OCI-LY3 (cell line): ENCODE measurements at regions not wholly inside any gene's neighbourhood (a gene's known extent, or its start where the extent isn't known, plus 50 kb on each side); places are given as distances from the start of the nearest gene placed in this dataset.

Experiments used
- H2AFZ ChIP-seq: fragments of 200-600, 300-600 bp; shearing (Covaris generic); 2 replicates; pipeline ENCODE4 v1.6.0; 2014; ENCODE audit warnings: antibody characterized with exemption, low read depth, low read length
- H3K27ac ChIP-seq: fragments of 200-600, 300-600 bp; sonication (generic); 2 replicates; pipeline ENCODE4 v1.5.1; 2014; ENCODE audit warnings: mild to moderate bottlenecking, low read length, moderate library complexity, mixed read lengths
- H3K27me3 ChIP-seq: fragments of 200-600, 300-600 bp; sonication (generic); 2 replicates; pipeline ENCODE4 v1.6.1; 2014; ENCODE audit warnings: low read depth, low read length, mixed read lengths
- H3K36me3 ChIP-seq: fragments of 200-600, 300-600 bp; sonication (generic); replicated peaks from 2 replicates; pipeline ENCODE3; 2014; ENCODE audit warnings: low read depth, low read length, mixed read lengths
- H3K4me1 ChIP-seq: fragments of 300-600, 200-600 bp; sonication (generic); 2 replicates; pipeline ENCODE4 v1.6.1; 2014; ENCODE audit warnings: low read length, mixed read lengths
- H3K4me2 ChIP-seq: fragments of 200-600, 300-600 bp; sonication (generic); 2 replicates; pipeline ENCODE4 v1.6.1; 2014; ENCODE audit warnings: low read length, mixed read lengths
- H3K4me3 ChIP-seq: fragments of 300-600, 200-600 bp; sonication (generic); 2 replicates; pipeline ENCODE4 v1.5.1; 2014; ENCODE audit warnings: antibody characterized with exemption, mild to moderate bottlenecking, low read length, moderate library complexity
- H3K79me2 ChIP-seq: fragments of 300-600, 200-600 bp; shearing (Covaris generic); 2 replicates; pipeline ENCODE4 v1.6.1; 2014; ENCODE audit warnings: mild to moderate bottlenecking, low read length, mixed read lengths
- H3K9ac ChIP-seq: fragments of 300-600, 200-600 bp; shearing (Covaris generic); 2 replicates; pipeline ENCODE4 v1.6.0; 2014; ENCODE audit warnings: mild to moderate bottlenecking, low read length, moderate library complexity
- H3K9me3 ChIP-seq: fragments of 200-600, 300-600 bp; shearing (Covaris generic); 2 replicates; pipeline ENCODE4 v1.6.1; 2014; ENCODE audit warnings: low read length, mixed read lengths; ENCODE audit not compliant: insufficient read depth
- H4K20me1 ChIP-seq: fragments of 200-600, 300-600 bp; sonication (generic); 2 replicates; pipeline ENCODE4 v1.6.1; 2016; ENCODE audit warnings: low read length, mixed read lengths; ENCODE audit not compliant: insufficient read depth
- CTCF ChIP-seq: fragments of 200-600, 300-600 bp; sonication (generic); IDR thresholded peaks from 2 replicates; pipeline ENCODE4 v1.5.1; 2014; ENCODE audit warnings: antibody characterized with exemption, low read length, low read depth
- EZH2phosphoT487 ChIP-seq: fragments of 200-600 bp; shearing (Covaris generic); IDR thresholded peaks from 2 replicates; pipeline ENCODE4 v1.6.1; 2018; ENCODE audit warnings: antibody characterized with exemption, mixed run types, low read depth

- Histone ChIP-seq H3K27me3 (peaks cover 8% of the 10 kb centered on the region; the same call in 1 of the 2 replicates), H3K9me3 (no peaks in the 10 kb centered on the region), H3K4me3 (no peak overlapping the region), H3K27ac (no peak overlapping the region), H4K20me1 (no peaks in the 10 kb centered on the region), H3K4me1 (no peaks in the 10 kb centered on the region), H3K36me3 (no peaks in the 10 kb centered on the region), H3K4me2 (no peak overlapping the region), H3K9ac (no peak overlapping the region), H2AFZ (no peak overlapping the region), H3K79me2 (no peaks in the 10 kb centered on the region)
- 0 out of 2 replicates have a peak, but pooled peaks have one; percentile 6 for TF ChIP-seq CTCF
- TF ChIP-seq EZH2phosphoT487 = no peak
These were observed 237.4 kb upstream of the GMDS start for GRCh38 chr6:2482773-2483172.

GRCh38 chr6:2481307-2481706, 235.9 kb upstream of the GMDS start:
- Histone ChIP-seq H3K4me1 (no peaks in the 10 kb centered on the region), H3K4me3 (no peak overlapping the region), H3K79me2 (no peaks in the 10 kb centered on the region), H3K9ac (no peak overlapping the region), H3K36me3 (no peaks in the 10 kb centered on the region), H2AFZ (no peak overlapping the region), H3K27ac (no peak overlapping the region), H3K4me2 (no peak overlapping the region), H3K9me3 (no peaks in the 10 kb centered on the region), H4K20me1 (no peaks in the 10 kb centered on the region), H3K27me3 (peaks cover 5% of the 10 kb centered on the region; the same call in 1 of the 2 replicates)
- no peak for TF ChIP-seq CTCF
- TF ChIP-seq EZH2phosphoT487 = no peak

GRCh38 chr6:2480267-2480966, 235.0 kb upstream of the GMDS start:
- H3K79me2 ChIP-seq = no peaks in the 10 kb centered on the region
- H3K9ac ChIP-seq = no peak overlapping the region
- H3K4me1 ChIP-seq = no peaks in the 10 kb centered on the region
- H3K27ac ChIP-seq = no peak overlapping the region
- H2AFZ ChIP-seq = no peak overlapping the region
- H3K4me2 ChIP-seq = no peak overlapping the region
- no peaks in the 10 kb centered on the region for H3K9me3 ChIP-seq
- H3K4me3 ChIP-seq = no peak overlapping the region
- TF ChIP-seq CTCF (no peak), EZH2phosphoT487 (no peak)
- H3K27me3 ChIP-seq = 0 out of 2 replicates have a peak, but pooled peaks cover 5% of the 10 kb centered on the region
- H3K36me3 ChIP-seq = no peaks in the 10 kb centered on the region
- no peaks in the 10 kb centered on the region for H4K20me1 ChIP-seq

GRCh38 chr6:2478200-2478599, 232.8 kb upstream of the GMDS start:
- no peak for TF ChIP-seq CTCF
- TF ChIP-seq EZH2phosphoT487 = no peak
- Histone ChIP-seq H3K9ac (no peak overlapping the region), H3K79me2 (no peaks in the 10 kb centered on the region), H3K4me3 (no peak overlapping the region), H3K27ac (no peak overlapping the region), H4K20me1 (no peaks in the 10 kb centered on the region), H3K4me1 (no peaks in the 10 kb centered on the region), H3K9me3 (no peaks in the 10 kb centered on the region), H2AFZ (no peak overlapping the region), H3K27me3 (0 out of 2 replicates have a peak, but pooled peaks cover 5% of the 10 kb centered on the region), H3K4me2 (no peak overlapping the region), H3K36me3 (no peaks in the 10 kb centered on the region)
